Keratinocyte (primary cell): ENCODE measurements at regions not wholly inside any gene's neighbourhood (a gene's known extent, or its start where the extent isn't known, plus 50 kb on each side); places are given as distances from the start of the nearest gene placed in this dataset.

Experiments
- DNase-seq: peaks from one replicate; pipeline ENCODE4 v3.0.0-alpha.2; 2011; ENCODE audit warnings: low read depth, missing footprints, low spot score
- FAIRE-seq: peaks from 2 replicates; lab custom pipeline; 2011; peaks lifted over from hg19 to GRCh38; lab: Jason Lieb, UNC
- H2AFZ ChIP-seq: 2 replicates; pipeline ENCODE4 v1.6.0; 2012; ENCODE audit warnings: low read length, control low read depth, inconsistent platforms; ENCODE audit not compliant: control insufficient read depth
- H3K27ac ChIP-seq: 2 replicates; pipeline ENCODE4 v1.5.1; 2011; ENCODE audit warnings: low read length; ENCODE audit not compliant: control insufficient read depth, insufficient read depth
- H3K27me3 ChIP-seq: 3 replicates; pipeline ENCODE4 v1.6.0; 2011; ENCODE audit warnings: low read length; ENCODE audit not compliant: control insufficient read depth, insufficient read depth; ENCODE audit errors: extremely low read depth
- H3K36me3 ChIP-seq, 2 experiments: 2 replicates in 1 of 2; 3 replicates in 1 of 2; pipeline ENCODE4 v1.5.1; 2011; ENCODE audit warnings: low read length in 2 of 2, mild to moderate bottlenecking in 1 of 2; ENCODE audit not compliant: control insufficient read depth in 2 of 2, insufficient read depth in 2 of 2; ENCODE audit errors: extremely low read depth in 1 of 2
- H3K4me1 ChIP-seq: 3 replicates; pipeline ENCODE4 v1.5.1; 2011; ENCODE audit warnings: low read length; ENCODE audit not compliant: control insufficient read depth, insufficient read depth; ENCODE audit errors: extremely low read depth
- H3K4me2 ChIP-seq: 3 replicates; pipeline ENCODE4 v1.6.0; 2011; ENCODE audit warnings: low read depth, low read length; ENCODE audit not compliant: control insufficient read depth, insufficient read depth; ENCODE audit errors: extremely low read depth
- H3K4me3 ChIP-seq, 3 experiments: fragments of 200-600 bp in 1 of 3; sonication (generic) in 1 of 3; 2 replicates in 2 of 3; 3 replicates in 1 of 3; pipeline ENCODE4 v1.5.1; 2011 to 2016; ENCODE audit warnings: low read length in 3 of 3, mild to moderate bottlenecking in 3 of 3, control low read depth in 2 of 3, inconsistent platforms in 1 of 3, low read depth in 1 of 3, mixed read lengths in 1 of 3, mixed run types in 1 of 3, moderate library complexity in 1 of 3; ENCODE audit not compliant: control insufficient read depth in 2 of 3, insufficient read depth in 2 of 3; ENCODE audit errors: extremely low read depth in 1 of 3
- H3K79me2 ChIP-seq: 2 replicates; pipeline ENCODE4 v1.6.0; 2012; ENCODE audit warnings: low read length; ENCODE audit not compliant: control insufficient read depth, insufficient read depth
- H3K9ac ChIP-seq: 3 replicates; pipeline ENCODE4 v1.6.0; 2011; ENCODE audit warnings: low read length; ENCODE audit not compliant: control insufficient read depth, insufficient read depth; ENCODE audit errors: extremely low read depth
- H3K9me1 ChIP-seq: 3 replicates; pipeline ENCODE4 v1.6.0; 2011; ENCODE audit warnings: low read length; ENCODE audit not compliant: control insufficient read depth, insufficient read depth; ENCODE audit errors: extremely low read depth
- H3K9me3 ChIP-seq: 2 replicates; pipeline ENCODE4 v1.5.1; 2012; ENCODE audit warnings: low read depth, low read length; ENCODE audit not compliant: control insufficient read depth
- H4K20me1 ChIP-seq: 3 replicates; pipeline ENCODE4 v1.6.0; 2011; ENCODE audit warnings: low read length; ENCODE audit not compliant: control insufficient read depth, insufficient read depth; ENCODE audit errors: extremely low read depth
- CTCF ChIP-seq, 3 experiments: IDR thresholded peaks in 1 of 3; conservative IDR thresholded peaks in 1 of 3; optimal IDR thresholded peaks in 1 of 3; 2 replicates in 2 of 3; 3 replicates in 1 of 3; pipeline versions ENCODE3 to v1.5.1; 2011; ENCODE audit warnings: low read length in 3 of 3, mild to moderate bottlenecking in 3 of 3, moderate library complexity in 2 of 3, control low read depth in 1 of 3, inconsistent platforms in 1 of 3; ENCODE audit not compliant: insufficient read depth in 2 of 3; ENCODE audit errors: extremely low read depth in 1 of 3
- EZH2 ChIP-seq: IDR thresholded peaks from one replicate; pipeline ENCODE4 v1.6.1; 2012; ENCODE audit warnings: inconsistent platforms, mild to moderate bottlenecking, low read length, moderate library complexity
- dilution Hi-C: fragments of 300-500 bp; cut with MboI; formaldehyde crosslinking; loops from one replicate; pipeline ENCODE4 v1.7.0; 2020; ENCODE audit warnings: low sequenced_read_pairs; ENCODE audit not compliant: extremely low pct_ligation_motif_present

DNA sequence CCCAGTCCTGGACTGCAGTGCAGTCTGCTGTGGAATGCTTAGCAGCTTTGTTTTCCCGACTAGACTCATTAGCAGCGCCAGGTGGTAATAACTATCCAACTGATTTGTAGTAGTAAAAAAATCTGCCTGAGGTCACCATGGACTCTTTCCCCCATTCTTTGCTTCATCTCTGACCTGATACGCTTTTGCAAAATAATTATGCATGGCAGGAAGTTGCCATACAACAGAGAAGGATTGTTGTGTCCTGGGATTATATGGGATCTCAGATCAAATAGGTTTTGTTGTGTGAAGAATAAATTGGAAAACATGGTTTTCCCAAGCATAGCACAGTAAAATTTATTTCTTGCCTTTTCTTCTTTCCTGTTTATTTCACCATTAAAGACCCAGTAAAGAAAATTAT is 72.4 kb upstream of the ATP5MC3 start:
- no peak for FAIRE-seq
- H3K9me1 ChIP-seq, result no peaks in the 10 kb centered on the region

GRCh38 chr2:175251425-175252041 is 70.0 kb upstream of the ATP5MC3 start:
- no peak overlapping the region for H3K9ac ChIP-seq
- dilution Hi-C loops, result no loop called here
- FAIRE-seq, result no peak
- no peak overlapping the region for H3K4me2 ChIP-seq
- no peak overlapping the region for H2AFZ ChIP-seq
- H3K79me2 ChIP-seq, result no peaks in the 10 kb centered on the region
- DNase-seq, result no peak
- TF ChIP-seq EZH2 (no peak), CTCF (optimal IDR thresholded peaks at IDR 0.05 in 1 of 3, IDR thresholded peaks at IDR 0.05 in 1 of 3, conservative IDR thresholded peaks at IDR 0.05 in 1 of 3; ENCODE audit: extremely low read depth in 1 of 3, insufficient read depth in 2 of 3, low read length in 3 of 3) (peak in 2 of 3 experiments; percentile 50 to 51)
- no peaks in the 10 kb centered on the region for H3K27me3 ChIP-seq
- H3K9me3 ChIP-seq, result no peaks in the 10 kb centered on the region
- H3K4me1 ChIP-seq, result no peaks in the 10 kb centered on the region
- no peak overlapping the region for H3K4me3 ChIP-seq
- no peak overlapping the region for H3K27ac ChIP-seq
- no peaks in the 10 kb centered on the region for H3K9me1 ChIP-seq
- no peaks in the 10 kb centered on the region for H4K20me1 ChIP-seq
- H3K36me3 ChIP-seq, result no peaks in the 10 kb centered on the region

More for the DNA sequence above, 72.4 kb upstream of the ATP5MC3 start:
- Histone ChIP-seq H2AFZ (no peak overlapping the region), H3K27ac (no peak overlapping the region), H3K9ac (no peak overlapping the region), H3K9me3 (no peaks in the 10 kb centered on the region), H3K36me3 (no peaks in the 10 kb centered on the region), H3K4me2 (no peak overlapping the region), H3K27me3 (no peaks in the 10 kb centered on the region), H3K4me1 (no peaks in the 10 kb centered on the region), H3K4me3 (no peak overlapping the region), H4K20me1 (no peaks in the 10 kb centered on the region), H3K79me2 (no peaks in the 10 kb centered on the region)
- dilution Hi-C loops, result no loop called here
- DNase-seq, result no peak
- TF ChIP-seq CTCF (optimal IDR thresholded peaks at IDR 0.05 in 1 of 3, IDR thresholded peaks at IDR 0.05 in 1 of 3, conservative IDR thresholded peaks at IDR 0.05 in 1 of 3; ENCODE audit: extremely low read depth in 1 of 3, insufficient read depth in 2 of 3, low read length in 3 of 3) (no peak), EZH2 (no peak)
